ENCODE measurements at regions not wholly inside any gene's neighbourhood (a gene's known extent, or its start where the extent isn't known, plus 50 kb on each side); places are given as distances from the start of the nearest gene placed in this dataset.
"Not testable (repeated sequence)": the region's sequence is repeated elsewhere in the genome, so short reads cannot be mapped to it uniquely, and the experiment has no call there.

DNA sequence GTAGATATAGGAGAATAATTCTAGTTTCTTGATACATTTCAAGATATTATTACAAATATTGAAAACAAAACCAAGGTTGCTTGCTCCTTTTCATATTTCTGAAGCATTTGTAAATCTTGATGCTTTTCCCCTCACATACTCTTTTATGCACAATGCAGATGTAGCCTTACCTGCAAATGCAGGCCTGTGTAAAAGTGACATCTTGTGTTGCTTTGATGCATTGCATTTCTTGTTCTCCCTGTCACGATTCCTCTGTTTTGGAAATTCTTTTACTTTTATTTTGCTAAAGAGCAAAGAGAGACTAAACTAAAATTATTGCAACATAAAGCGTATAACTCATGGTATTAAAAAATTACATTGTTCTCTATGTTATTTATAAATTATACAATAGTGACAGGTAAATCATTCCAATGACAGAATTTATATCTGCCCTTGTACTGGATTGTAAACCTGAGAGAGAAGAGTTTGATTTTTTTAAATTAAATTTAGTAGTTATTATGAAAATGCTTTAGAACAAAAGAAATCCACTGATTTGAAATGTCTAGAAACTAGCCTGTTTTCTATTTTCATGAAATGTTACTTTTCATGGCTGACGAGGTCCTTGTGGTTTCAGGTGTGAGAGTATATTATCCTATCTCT lies 970.0 kb downstream of the MAT2B start:
- DNase-seq (ENCODE audit: low read depth in 1 of 2, low spot score in 1 of 2), result no peak

DNA sequence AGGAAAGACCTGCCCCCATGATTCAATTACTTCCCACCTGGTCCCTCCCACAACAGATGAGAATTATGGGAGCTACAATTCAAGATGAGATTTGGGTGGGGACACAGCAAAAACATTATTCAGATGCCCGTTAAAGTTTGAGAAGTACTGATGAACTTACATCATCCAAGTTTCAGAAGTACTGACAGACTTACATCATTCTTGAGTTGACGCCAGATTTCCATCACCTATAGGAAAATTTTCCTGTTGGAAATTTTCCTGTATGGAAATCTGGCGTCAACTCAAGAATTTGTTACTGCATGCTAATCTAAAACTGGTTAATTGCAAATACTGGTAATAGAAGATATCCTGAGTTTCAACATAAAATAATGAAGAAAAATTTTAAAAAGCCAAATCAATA lies 975.9 kb downstream of the MAT2B start:
- DNase-seq (ENCODE audit: low read depth in 1 of 2, low spot score in 1 of 2), result no peak

DNA sequence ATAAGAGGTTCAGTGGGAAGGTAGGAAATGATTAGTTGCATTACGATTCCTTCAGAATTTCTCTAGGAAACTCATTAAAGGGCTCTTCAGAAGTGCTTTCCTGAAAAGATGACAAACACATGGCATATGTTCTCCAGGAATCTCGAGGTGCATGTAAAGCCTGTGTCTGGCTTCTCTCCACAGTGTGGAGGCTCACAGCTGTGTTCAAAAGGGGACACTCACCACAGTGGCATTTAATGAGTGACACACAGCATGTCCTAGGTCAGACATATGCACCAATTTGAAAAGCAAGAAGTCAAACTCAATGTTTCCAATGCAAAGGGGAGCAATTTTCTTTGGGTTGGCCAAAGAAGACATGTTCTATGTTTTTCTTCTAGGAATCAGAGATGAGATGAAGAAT lies 976.9 kb downstream of the MAT2B start:
- no peak for DNase-seq (ENCODE audit: low read depth in 1 of 2, low spot score in 1 of 2)

DNA sequence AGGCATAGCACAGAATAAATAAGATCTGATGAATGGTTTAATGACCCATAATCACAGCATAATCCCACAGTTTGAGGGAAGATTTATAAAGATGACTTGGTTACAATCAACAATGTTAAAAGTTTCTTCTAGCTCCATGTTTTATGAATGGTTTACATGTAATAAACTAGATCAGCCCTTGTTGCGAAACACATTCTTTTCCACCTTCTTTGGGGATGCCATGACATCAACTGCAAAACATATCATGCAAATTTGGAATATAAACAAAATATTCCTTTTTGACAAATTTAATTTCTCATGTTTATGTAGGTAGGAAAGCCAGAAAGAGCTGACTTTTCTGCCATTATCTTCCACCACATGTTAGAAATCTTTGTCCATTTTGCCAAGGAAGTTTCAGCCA lies 979.5 kb downstream of the MAT2B start:
- no peak for DNase-seq (ENCODE audit: low read depth in 1 of 2, low spot score in 1 of 2)

DNA sequence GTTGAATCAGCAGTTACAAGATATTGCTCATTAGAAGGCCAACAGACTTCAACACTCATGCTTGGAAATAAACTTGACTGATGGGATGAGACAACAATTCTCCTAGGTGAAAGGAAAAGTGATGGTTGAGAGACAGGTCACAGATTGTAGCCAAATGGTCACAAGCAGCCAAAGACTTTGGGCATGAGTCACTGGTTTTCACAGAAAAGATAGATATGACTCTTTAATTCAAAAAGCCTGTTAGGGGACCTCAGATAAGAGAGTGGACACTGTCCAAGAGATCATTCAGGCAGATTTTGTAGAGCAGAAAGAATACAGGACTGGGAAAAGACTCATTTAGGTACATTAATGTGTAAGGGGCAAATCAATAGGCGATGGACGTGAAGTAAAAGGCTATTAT lies 982.5 kb downstream of the MAT2B start:
- DNase-seq (ENCODE audit: low read depth in 1 of 2, low spot score in 1 of 2), result no peak

DNA sequence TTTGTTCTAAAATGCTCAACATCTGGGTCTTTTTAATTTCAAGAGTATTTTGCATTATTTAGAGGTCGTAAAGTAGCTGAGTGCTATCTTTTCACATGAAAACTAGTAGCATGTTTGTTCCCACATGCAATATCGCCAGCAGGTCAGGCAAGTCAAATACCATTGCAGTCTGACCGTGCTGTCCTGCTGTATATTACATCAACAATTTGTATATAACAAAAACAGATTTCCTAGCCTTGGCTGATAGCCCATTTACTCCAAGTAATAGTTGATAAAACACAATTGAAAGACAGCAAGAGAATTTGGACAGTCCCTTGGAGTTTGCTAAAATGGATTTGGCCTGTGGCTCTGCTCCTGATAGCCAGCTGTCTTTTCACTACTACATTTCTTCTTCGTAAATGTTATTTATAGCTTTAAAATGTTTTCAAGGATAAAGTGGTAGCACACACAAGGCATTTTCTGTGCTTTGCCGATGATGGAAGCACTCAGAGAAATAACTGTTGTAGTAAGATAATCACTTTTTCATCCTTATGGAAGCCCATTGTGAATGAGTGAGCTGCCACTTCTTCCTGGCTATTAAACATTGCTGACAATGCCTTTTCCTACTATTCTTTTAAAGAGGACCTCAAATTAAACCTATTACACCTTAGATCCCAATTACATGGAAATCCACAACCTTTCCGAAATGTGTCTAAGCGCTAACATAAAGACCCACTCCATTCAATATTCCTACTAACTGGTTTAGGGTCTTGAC lies 992.1 kb downstream of the MAT2B start:
- no peak for DNase-seq (ENCODE audit: low read depth in 1 of 2, low spot score in 1 of 2)

DNA sequence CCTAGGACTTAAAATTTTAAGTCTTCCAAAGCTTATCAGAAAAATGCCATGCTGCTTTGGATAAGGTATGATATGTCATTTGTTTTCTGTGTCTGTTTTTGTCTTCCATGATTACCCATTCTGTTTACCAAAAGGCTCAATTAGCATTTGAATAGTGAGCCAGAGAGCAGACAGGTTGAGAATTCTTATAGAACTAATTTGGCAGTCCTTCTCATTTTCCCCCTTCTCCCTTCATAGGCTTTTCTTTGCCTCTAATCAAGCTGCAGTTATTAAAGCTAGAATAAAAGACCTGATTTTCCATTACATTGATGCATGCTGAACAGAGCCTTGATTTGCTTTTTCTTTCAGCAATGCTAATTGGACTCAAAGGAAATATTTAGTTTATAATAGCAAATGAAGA lies 993.0 kb downstream of the MAT2B start:
- no peak for DNase-seq (ENCODE audit: low read depth in 1 of 2, low spot score in 1 of 2)

DNA sequence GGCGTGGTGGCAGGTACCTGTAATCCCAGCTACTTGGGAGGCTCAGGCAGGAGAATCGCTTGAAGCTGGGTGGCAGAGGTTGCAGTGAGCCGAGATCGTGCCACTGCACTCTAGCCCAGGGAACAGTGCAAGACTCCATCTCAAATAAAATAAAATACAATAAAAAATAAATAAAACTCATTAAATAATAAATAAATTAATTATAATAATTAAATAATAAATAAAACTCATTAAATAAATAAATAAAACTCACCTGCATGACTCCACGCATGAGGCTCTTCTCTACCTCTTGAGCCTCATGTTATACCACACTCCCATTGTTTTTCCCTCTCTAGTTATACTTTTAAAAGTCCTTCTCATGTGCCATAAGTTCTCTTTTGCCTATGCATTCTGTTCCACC lies 995.4 kb downstream of the MAT2B start:
- no peak for DNase-seq (ENCODE audit: low read depth in 1 of 2, low spot score in 1 of 2)

DNA sequence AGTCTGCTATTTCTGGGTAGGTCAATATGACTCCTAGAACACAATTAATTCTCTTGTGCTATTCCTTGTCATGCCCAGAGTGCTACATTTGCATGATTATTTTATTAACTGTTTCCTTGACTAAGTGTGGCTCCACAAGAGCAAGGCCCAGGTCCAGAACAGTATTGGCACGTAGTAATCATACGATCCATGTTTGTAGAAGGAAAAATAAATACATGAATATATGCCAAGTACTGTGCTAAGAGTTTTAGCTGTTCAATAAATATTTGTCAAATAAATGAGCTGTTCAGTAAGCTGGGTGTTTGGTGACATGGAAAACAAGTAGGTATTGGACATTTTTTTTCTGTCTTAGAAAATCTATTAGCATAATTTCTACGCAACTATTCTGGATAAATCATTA lies 995.9 kb downstream of the MAT2B start:
- DNase-seq (ENCODE audit: low read depth in 1 of 2, low spot score in 1 of 2), result no peak

DNA sequence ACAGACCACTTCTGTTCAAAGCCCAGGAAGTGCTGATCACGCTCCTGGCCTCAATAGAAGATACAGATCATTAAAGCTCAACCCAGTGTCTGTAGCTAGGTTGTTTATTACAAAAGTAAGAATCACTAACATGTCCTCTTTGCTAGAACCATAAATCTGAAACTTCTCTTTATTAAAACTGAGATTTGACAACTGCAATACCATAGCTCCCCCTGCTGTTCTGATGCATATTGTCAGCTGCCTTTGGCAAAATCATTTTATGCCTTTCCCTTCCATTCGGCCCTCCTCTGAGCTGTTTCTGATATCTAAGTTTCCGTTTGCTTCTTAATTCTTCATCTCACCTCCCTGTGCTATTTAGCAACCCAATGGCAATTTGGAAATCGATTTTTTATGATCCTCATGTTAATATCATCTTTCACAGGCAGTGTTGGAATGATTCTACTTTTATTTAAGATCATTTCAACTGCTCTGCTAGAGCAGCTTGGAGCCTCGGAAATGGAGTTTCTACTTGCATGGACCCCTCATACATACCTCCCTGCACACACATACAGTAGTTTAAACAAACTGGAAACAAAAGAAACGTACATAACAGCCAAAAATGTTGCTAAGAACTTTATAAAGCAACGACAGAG lies 998.8 kb downstream of the MAT2B start:
- DNase-seq (ENCODE audit: low read depth in 1 of 2, low spot score in 1 of 2), result no peak

DNA sequence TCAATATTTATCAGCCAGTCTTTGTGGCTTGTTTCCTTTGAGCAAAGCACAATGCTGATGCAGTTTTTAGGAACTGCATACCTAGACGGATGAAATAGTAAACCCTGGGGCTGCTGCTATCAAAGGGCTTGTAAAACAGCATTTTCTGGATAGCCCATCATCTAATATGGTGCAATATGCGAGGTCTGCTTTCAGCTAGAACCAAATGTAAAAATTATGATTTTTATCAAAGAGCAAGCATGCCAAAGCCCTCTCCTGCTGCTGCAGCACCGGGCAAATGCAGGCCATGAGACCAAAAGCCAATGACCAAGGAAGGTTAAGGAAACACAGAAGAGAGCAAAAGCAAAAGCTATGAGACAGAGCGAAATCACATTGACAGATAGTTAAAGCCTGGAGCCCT lies 1000.4 kb downstream of the MAT2B start:
- no peak for DNase-seq (ENCODE audit: low read depth in 1 of 2, low spot score in 1 of 2)

DNA sequence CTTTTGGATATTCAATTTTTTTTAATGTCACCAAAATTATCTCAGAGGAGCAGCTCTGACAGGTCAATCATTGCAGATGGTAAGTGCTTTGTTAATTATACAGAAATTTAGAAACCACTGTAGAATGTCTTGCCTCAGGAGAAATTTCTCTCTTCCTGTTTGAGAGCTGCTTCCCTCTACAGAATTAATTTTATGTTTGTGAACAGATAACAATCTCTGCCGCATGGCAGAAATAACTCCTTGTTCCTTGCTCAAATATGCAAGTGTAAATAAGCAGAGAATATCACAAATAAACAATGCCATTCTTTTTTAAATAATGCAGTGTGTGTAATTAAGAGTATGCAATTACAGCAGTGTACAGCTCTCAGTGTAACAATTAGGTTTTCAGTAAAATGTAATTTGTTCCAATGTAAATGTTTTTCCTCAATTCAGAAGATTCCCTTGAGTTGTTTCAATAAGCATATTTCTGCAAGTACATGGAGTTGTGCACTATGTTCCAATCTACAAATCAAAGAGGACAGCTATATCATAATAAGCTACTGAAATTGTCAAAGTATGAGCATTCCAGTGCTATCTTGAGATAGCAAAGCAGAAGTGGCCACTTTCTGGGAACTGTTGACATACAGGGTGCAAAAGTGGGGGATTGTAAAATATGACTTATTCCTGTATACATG lies 1012.8 kb downstream of the MAT2B start:
- no peak for DNase-seq (ENCODE audit: low read depth in 1 of 2, low spot score in 1 of 2)

DNA sequence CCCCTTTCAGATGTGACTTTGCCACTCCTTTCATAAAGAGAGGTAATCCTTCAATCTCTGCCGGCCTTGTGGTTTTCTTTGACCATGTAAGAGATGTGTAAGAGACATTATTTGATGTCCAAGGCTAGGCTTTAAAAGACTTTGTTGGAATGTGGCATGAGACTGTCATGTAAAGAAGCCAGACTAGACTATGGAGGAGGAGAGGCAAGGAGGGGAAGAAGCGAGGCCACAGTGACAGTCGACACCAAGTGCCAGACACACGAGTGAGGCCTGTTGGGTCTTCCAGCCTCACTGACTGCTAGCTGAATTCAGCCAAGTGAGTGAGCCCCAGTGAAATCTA lies 1013.3 kb downstream of the MAT2B start:
- no peak for DNase-seq (ENCODE audit: low read depth in 1 of 2, low spot score in 1 of 2)

DNA sequence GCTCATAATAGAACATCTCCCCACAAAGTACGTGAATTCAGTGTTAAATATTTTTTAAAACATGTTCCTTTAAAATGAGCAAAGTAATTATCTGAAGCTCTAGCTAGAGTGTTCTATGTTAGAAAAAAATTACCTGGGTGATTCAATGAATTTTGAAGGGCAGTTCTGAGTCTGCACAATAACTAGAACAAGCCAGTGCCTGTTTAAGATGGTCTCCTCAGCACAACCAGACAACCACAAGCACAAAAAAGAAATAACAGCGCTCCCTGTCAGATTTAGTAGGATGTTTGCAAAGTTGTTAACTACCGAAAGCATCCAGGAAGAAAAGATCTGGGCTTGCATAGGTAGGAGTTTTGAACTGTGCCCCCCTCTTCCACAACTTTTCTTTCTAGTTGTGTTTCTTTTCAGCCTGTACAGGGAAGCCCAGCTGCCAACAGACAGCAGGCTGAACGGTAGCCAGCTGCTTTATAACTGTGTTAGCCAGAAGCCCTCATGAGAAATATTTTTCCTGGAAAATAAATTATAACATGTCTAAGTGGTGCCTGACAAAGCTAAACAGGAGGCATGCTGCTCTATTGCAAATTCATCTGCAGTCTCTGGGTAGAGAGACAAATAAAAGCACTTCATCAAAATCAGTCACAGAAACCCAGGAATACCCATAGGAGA lies 1026.9 kb downstream of the MAT2B start:
- DNase-seq (ENCODE audit: low read depth in 1 of 2, low spot score in 1 of 2), result no peak

DNA sequence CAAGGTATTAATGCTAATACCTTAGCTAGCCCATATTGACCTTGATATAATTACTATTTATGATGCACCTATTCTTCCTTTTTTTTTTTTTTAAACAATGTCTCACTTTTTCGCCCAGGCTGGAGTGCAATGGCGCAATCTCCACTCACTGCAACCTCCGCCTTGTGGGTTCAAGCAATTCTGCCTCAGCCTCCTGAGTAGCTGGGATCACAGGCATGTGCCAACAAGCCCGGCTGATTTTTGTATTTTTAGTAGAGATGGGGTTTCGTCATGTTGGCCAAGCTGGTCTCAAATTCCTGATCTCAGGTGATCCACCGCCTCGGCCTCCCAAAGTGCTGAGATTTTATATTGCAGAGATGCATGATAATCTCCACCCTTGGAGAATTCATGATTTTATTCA lies 1028.0 kb downstream of the MAT2B start:
- not testable (repeated sequence) for DNase-seq (ENCODE audit: low read depth in 1 of 2, low spot score in 1 of 2)

DNA sequence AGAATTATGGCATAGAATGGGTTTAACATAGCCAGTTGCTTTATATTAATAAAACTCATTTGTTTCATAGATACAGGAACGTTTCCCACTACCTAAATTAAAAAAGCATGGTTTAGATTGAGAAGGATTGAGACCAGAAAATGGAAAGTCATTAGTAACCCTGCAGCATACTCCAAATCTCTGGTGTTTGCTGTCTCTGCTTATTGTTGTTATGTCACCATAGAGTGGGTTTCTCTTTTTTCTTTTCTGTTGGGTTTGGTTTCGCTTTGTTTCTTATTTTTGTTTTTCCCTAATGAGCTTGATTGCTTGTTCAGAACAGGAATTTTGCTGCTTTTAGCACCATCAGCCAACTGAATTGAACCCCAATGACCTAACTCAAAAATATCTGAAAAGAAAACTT lies 1034.8 kb downstream of the MAT2B start:
- DNase-seq (ENCODE audit: low read depth in 1 of 2, low spot score in 1 of 2), result no peak

DNA sequence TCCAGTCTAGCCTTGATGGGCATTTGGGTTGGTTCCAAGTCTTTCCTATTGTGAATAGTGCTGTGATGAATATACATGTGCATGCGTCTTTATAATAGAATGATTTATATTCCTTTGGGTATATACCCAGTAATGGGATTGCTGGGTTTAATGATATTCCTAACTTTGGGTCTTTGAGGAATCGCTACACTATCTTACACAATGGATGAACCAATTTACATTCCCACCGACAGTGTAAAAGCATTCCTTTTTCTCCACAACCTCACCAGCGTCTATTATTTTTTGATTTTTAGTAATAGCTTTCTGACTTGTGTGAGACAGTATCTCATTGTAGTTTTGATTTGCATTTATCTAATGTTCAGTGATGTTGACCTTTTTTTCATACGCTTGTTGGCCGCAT lies 1040.1 kb downstream of the MAT2B start:
- DNase-seq (ENCODE audit: low read depth in 1 of 2, low spot score in 1 of 2), result no peak

DNA sequence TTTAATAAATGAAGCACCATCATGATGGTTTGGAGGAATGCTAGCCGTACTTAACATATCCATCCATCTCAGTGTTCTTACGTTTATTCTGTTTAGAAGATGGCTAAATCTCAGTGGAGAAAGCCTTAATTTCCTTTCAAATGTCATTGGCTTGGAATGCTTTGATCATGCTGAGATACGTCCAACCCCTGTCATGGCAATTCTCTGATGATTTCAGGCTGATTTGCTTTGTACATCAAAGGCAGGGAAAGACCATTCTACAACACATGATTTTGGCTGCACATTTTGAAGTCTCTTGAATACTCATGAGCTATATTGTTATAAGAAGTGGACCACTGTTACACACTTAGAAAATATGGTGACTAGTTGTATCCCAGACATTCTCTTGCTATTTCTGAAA lies 1048.4 kb downstream of the MAT2B start:
- DNase-seq (ENCODE audit: low read depth in 1 of 2, low spot score in 1 of 2), result no peak

DNA sequence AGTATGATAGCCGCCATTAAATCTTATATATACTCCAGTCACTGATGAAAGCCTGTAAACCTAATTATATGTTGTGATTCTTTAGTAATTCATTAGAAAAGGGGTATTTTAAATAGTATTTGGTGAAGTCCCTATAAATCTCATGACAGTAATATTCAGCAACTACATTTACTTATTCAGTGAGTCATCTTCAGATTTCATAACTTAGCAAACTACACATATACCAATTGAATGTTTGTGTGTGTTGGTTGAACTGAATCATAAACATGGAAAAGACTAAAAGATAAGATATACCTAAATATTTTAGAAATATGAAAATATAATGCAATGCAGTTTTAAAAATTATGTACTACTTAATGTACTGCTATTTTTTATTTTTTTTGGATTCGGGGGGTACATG lies 1050.4 kb downstream of the MAT2B start:
- DNase-seq (ENCODE audit: low read depth in 1 of 2, low spot score in 1 of 2), result no peak

DNA sequence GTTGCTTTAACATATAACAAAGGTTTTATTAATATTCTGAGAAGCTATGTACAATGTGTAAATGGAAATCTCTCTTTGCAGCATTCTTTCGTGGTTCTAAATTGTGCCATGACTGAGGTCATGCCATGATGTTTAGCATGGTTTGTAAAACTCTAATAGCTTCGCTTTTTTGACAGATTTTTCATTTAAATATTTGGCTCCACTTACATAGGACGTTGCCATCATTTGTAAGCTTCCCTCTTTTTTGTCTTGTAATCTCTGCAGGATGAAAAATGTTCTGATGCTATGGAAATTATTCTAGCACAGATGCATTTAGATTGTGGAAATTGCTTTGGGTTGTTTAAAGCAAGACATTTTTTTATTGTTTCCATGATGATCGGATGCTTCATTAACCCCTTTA lies 1054.8 kb downstream of the MAT2B start:
- DNase-seq (ENCODE audit: low read depth in 1 of 2, low spot score in 1 of 2), result no peak

DNA sequence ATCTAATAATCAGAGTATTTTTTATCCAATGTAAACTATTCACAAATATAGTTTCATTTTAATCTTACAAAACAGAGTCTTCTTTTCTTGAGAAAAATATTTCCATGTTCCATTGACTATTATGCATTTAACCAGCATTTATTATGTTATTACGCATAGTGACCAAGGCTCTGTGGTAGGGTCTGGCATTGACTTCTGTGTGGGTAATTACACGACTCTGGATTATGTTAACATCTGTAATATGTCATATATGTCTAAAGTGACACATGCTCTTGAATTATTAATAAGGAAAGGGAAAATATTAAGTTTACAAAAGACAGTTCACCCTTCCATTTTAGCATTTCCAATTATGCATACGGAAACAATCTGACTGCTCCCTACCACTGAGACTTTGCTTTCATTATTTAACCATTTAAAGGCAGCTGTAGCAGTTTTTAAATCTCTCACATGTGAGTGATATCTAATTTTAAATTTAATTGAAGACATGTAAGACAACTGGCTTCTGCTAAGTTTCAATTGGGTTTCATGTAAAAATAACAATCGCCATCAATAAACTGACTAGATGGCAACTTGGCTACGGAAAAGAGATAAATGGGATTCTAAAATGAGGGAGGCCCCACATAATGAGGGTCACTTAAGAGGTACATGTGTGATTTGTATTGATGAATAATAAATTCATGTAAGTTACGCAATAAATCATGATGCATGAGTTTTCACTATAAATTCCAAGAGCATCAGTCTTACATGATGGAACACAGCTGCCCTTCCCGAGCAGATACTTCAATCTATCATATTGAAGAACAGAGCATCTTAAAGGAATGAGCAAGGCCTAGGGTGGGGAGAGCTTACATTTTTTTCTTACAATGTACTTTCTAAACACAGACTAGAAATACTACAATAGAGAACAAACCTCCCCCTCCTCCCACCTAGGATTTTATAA lies 1056.8 kb downstream of the MAT2B start:
- DNase-seq (ENCODE audit: low read depth in 1 of 2, low spot score in 1 of 2), result no peak
